ENCODE measurements at regions not wholly inside any gene's neighbourhood (a gene's known extent, or its start where the extent isn't known, plus 50 kb on each side); places are given as distances from the start of the nearest gene placed in this dataset.

GRCh38 chr12:76944892-76945291 lies 66.1 kb upstream of the CSRP2 start:
- TF ChIP-seq IRF2 (CRISPR knock-in tag; IDR thresholded peaks at IDR 0.05) (no peak), SALL2 (CRISPR knock-in tag; IDR thresholded peaks at IDR 0.05) (no peak), GFI1 (CRISPR knock-in tag; IDR thresholded peaks at IDR 0.05; ENCODE audit: borderline replicate concordance) (no peak), CCAR2 (optimal IDR thresholded peaks at IDR 0.05; ENCODE audit: low read depth, low read length) (no peak), EZH2 (conservative IDR thresholded peaks at IDR 0.05; ENCODE audit: low read depth, low read length) (no peak), POLR2AphosphoS2 (IDR thresholded peaks at IDR 0.05; ENCODE audit: low read depth, low read length) (no peak)
- TF ChIP-seq, protein P1, sequence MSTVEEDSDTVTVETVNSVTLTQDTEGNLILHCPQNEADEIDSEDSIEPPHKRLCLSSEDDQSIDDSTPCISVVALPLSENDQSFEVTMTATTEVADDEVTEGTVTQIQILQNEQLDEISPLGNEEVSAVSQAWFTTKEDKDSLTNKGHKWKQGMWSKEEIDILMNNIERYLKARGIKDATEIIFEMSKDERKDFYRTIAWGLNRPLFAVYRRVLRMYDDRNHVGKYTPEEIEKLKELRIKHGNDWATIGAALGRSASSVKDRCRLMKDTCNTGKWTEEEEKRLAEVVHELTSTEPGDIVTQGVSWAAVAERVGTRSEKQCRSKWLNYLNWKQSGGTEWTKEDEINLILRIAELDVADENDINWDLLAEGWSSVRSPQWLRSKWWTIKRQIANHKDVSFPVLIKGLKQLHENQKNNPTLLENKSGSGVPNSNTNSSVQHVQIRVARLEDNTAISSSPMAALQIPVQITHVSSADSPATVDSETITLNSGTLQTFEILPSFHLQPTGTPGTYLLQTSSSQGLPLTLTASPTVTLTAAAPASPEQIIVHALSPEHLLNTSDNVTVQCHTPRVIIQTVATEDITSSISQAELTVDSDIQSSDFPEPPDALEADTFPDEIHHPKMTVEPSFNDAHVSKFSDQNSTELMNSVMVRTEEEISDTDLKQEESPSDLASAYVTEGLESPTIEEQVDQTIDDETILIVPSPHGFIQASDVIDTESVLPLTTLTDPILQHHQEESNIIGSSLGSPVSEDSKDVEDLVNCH (CRISPR knock-in tag; IDR thresholded peaks at IDR 0.05): no peak
- TF ChIP-seq, protein P2, sequence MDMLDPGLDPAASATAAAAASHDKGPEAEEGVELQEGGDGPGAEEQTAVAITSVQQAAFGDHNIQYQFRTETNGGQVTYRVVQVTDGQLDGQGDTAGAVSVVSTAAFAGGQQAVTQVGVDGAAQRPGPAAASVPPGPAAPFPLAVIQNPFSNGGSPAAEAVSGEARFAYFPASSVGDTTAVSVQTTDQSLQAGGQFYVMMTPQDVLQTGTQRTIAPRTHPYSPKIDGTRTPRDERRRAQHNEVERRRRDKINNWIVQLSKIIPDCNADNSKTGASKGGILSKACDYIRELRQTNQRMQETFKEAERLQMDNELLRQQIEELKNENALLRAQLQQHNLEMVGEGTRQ (IDR thresholded peaks at IDR 0.05; ENCODE audit: low read depth, low read length): no peak
- TF ChIP-seq, protein P2 (CRISPR knock-in tag; IDR thresholded peaks at IDR 0.05; ENCODE audit: borderline replicate concordance): no peak
- TF ChIP-seq, protein P3, sequence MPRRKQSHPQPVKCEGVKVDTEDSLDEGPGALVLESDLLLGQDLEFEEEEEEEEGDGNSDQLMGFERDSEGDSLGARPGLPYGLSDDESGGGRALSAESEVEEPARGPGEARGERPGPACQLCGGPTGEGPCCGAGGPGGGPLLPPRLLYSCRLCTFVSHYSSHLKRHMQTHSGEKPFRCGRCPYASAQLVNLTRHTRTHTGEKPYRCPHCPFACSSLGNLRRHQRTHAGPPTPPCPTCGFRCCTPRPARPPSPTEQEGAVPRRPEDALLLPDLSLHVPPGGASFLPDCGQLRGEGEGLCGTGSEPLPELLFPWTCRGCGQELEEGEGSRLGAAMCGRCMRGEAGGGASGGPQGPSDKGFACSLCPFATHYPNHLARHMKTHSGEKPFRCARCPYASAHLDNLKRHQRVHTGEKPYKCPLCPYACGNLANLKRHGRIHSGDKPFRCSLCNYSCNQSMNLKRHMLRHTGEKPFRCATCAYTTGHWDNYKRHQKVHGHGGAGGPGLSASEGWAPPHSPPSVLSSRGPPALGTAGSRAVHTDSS (CRISPR knock-in tag; conservative IDR thresholded peaks at IDR 0.05): no peak
- TF ChIP-seq, protein P4, sequence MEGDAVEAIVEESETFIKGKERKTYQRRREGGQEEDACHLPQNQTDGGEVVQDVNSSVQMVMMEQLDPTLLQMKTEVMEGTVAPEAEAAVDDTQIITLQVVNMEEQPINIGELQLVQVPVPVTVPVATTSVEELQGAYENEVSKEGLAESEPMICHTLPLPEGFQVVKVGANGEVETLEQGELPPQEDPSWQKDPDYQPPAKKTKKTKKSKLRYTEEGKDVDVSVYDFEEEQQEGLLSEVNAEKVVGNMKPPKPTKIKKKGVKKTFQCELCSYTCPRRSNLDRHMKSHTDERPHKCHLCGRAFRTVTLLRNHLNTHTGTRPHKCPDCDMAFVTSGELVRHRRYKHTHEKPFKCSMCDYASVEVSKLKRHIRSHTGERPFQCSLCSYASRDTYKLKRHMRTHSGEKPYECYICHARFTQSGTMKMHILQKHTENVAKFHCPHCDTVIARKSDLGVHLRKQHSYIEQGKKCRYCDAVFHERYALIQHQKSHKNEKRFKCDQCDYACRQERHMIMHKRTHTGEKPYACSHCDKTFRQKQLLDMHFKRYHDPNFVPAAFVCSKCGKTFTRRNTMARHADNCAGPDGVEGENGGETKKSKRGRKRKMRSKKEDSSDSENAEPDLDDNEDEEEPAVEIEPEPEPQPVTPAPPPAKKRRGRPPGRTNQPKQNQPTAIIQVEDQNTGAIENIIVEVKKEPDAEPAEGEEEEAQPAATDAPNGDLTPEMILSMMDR (CRISPR knock-in tag; IDR thresholded peaks at IDR 0.05): no peak

All from HepG2 (cell line).